HepG2 (cell line): ENCODE measurements at regions not wholly inside any gene's neighbourhood (a gene's known extent, or its start where the extent isn't known, plus 50 kb on each side); places are given as distances from the start of the nearest gene placed in this dataset.

Source experiments
- ARNT2 ChIP-seq: sonication (generic); formaldehyde crosslinking; IDR thresholded peaks from 2 replicates; pipeline ENCODE4 v1.8.0; 2022; ENCODE audit warnings: mild to moderate bottlenecking, low read depth, missing genetic modification reagents, moderate library complexity
- BRF2 ChIP-seq: sonication (generic); formaldehyde crosslinking; IDR thresholded peaks from 2 replicates; pipeline ENCODE4 v1.8.1; 2022; ENCODE audit warnings: mild to moderate bottlenecking, missing genetic modification reagents
- CEBPG ChIP-seq: IDR thresholded peaks from 2 replicates; pipeline ENCODE4 v1.6.1; 2016
- EZH2 ChIP-seq: conservative IDR thresholded peaks from 2 replicates; pipeline ENCODE4 v1.6.1; 2012; ENCODE audit warnings: mild to moderate bottlenecking, low read depth, low read length, moderate library complexity
- FOXP4 ChIP-seq: sonication (generic); formaldehyde crosslinking; IDR thresholded peaks from 2 replicates; pipeline ENCODE4 v1.4.0; 2020; ENCODE audit warnings: missing genetic modification reagents
- HMG20A ChIP-seq: IDR thresholded peaks from 2 replicates; pipeline ENCODE4 v1.6.1; 2016; ENCODE audit warnings: borderline replicate concordance
- HMG20B ChIP-seq: conservative IDR thresholded peaks from 2 replicates; pipeline ENCODE4 v1.6.1; 2016; ENCODE audit warnings: missing genetic modification reagents, missing compliant biosample characterization
- HNF4A ChIP-seq: sonication (generic); formaldehyde crosslinking; IDR thresholded peaks from 2 replicates; pipeline ENCODE4 v1.4.0; 2020; ENCODE audit warnings: missing genetic modification reagents
- HOMEZ ChIP-seq: IDR thresholded peaks from 2 replicates; pipeline ENCODE4 v1.6.1; 2016; ENCODE audit warnings: low read depth
- HOXA3 ChIP-seq: sonication (generic); formaldehyde crosslinking; IDR thresholded peaks from 2 replicates; pipeline ENCODE4 v1.5.0; 2020; ENCODE audit warnings: missing genetic modification reagents
- IRX3 ChIP-seq: sonication (generic); formaldehyde crosslinking; IDR thresholded peaks from 2 replicates; pipeline ENCODE4 v1.8.1; 2023; ENCODE audit warnings: mild to moderate bottlenecking, low read depth, missing genetic modification reagents, borderline replicate concordance
- KDM6A ChIP-seq: IDR thresholded peaks from 2 replicates; pipeline ENCODE4 v1.6.1; 2016; ENCODE audit warnings: low read depth
- MAFF ChIP-seq: IDR thresholded peaks from 2 replicates; pipeline ENCODE4 v1.6.1; 2011; ENCODE audit warnings: low read depth, low read length, improper control_type of control experiment
- MAZ ChIP-seq, 2 experiments: sonication (generic) in 1 of 2; formaldehyde crosslinking in 1 of 2; IDR thresholded peaks; 2 replicates each; pipeline versions ENCODE4 v1.5.0 to v1.6.1; 2012 to 2020; ENCODE audit warnings: low read depth in 2 of 2, mild to moderate bottlenecking in 2 of 2, borderline replicate concordance in 1 of 2, improper control_type of control experiment in 1 of 2, low read length in 1 of 2, missing genetic modification reagents in 1 of 2, moderate library complexity in 1 of 2
- STAG1 ChIP-seq: sonication (generic); formaldehyde crosslinking; IDR thresholded peaks from 2 replicates; pipeline ENCODE4 v1.4.0; 2020; ENCODE audit warnings: missing genetic modification reagents
- TARDBP ChIP-seq: sonication (generic); formaldehyde crosslinking; IDR thresholded peaks from 2 replicates; pipeline ENCODE4 v1.8.0; 2022; ENCODE audit warnings: mild to moderate bottlenecking, missing genetic modification reagents
- TCF7 ChIP-seq: sonication (generic); IDR thresholded peaks from 2 replicates; pipeline ENCODE4 v1.6.1; 2016; ENCODE audit warnings: antibody characterized with exemption, low read depth
- ZFY ChIP-seq: sonication (generic); formaldehyde crosslinking; IDR thresholded peaks from 2 replicates; pipeline ENCODE4 v1.4.0; 2020; ENCODE audit warnings: missing genetic modification reagents
- ZNF232 ChIP-seq: sonication (generic); formaldehyde crosslinking; IDR thresholded peaks from 2 replicates; pipeline ENCODE4 v1.4.0; 2020; ENCODE audit warnings: missing genetic modification reagents, borderline replicate concordance
- ZNF274 ChIP-seq: sonication (generic); formaldehyde crosslinking; IDR thresholded peaks from 2 replicates; pipeline ENCODE4 v1.5.1; 2020; ENCODE audit warnings: mild to moderate bottlenecking, missing genetic modification reagents
- ZNF572 ChIP-seq: sonication (generic); formaldehyde crosslinking; IDR thresholded peaks from 2 replicates; pipeline ENCODE4 v1.5.1; 2020; ENCODE audit warnings: mild to moderate bottlenecking, missing genetic modification reagents
- ZNF775 ChIP-seq: sonication (generic); formaldehyde crosslinking; IDR thresholded peaks from 2 replicates; pipeline ENCODE4 v1.4.0; 2020; ENCODE audit warnings: missing genetic modification reagents, mild to moderate bottlenecking, moderate library complexity, borderline replicate concordance
- ZNF788 ChIP-seq: sonication (generic); formaldehyde crosslinking; IDR thresholded peaks from 2 replicates; pipeline ENCODE4 v1.5.0; 2020; ENCODE audit warnings: mild to moderate bottlenecking, missing genetic modification reagents, borderline replicate concordance

- peak; percentile 56; the same call in 1 of the 2 replicates for TF ChIP-seq HOMEZ (CRISPR knock-in tag)
- peak; percentile 41 for TF ChIP-seq HMG20B (CRISPR knock-in tag)
- TF ChIP-seq HNF4A (CRISPR knock-in tag) = no peak
- TF ChIP-seq ZNF788 (CRISPR knock-in tag) = no peak
- TF ChIP-seq ZFY (CRISPR knock-in tag) = 0 out of 2 replicates have a peak, but pooled peaks have one; percentile 12
- TF ChIP-seq TCF7 = peak; percentile 95
- TF ChIP-seq ARNT2 (CRISPR knock-in tag) = 0 out of 2 replicates have a peak, but pooled peaks have one; percentile 27
- no peak for TF ChIP-seq ZNF572 (CRISPR knock-in tag)
- 0 out of 2 replicates have a peak, but pooled peaks have one; percentile 11 for TF ChIP-seq STAG1 (CRISPR knock-in tag)
- TF ChIP-seq ZNF775 (CRISPR knock-in tag) = peak; percentile 73; the same call in 1 of the 2 replicates
- peak; percentile 71 for TF ChIP-seq FOXP4
- TF ChIP-seq HMG20A = peak; percentile 85; the same call in 1 of the 2 replicates
- no peak for TF ChIP-seq MAZ (IDR thresholded peaks at IDR 0.05; ENCODE audit: borderline replicate concordance, low read depth, low read length)
- TF ChIP-seq MAZ (CRISPR knock-in tag; IDR thresholded peaks at IDR 0.05; ENCODE audit: low read depth) = no peak
- TF ChIP-seq ZNF232 (CRISPR knock-in tag) = no peak
- TF ChIP-seq CEBPG (CRISPR knock-in tag) = peak; percentile 58
- TF ChIP-seq EZH2 = no peak
- TF ChIP-seq KDM6A (CRISPR knock-in tag) = 0 out of 2 replicates have a peak, but pooled peaks have one; percentile 13
- peak; percentile 86 for TF ChIP-seq MAFF
- no peak for TF ChIP-seq ZNF274
- TF ChIP-seq HOXA3 (CRISPR knock-in tag) = no peak
- no peak for TF ChIP-seq BRF2 (CRISPR knock-in tag)
- TF ChIP-seq IRX3 = no peak
- TF ChIP-seq TARDBP (CRISPR knock-in tag) = 0 out of 2 replicates have a peak, but pooled peaks have one; percentile 14
Measured at GRCh38 chr2:62577994-62578781, 72.2 kb upstream of the TMEM17 start (continued).
